ENCODE measurements at regions not wholly inside any gene's neighbourhood (a gene's known extent, or its start where the extent isn't known, plus 50 kb on each side); places are given as distances from the start of the nearest gene placed in this dataset.

- no peak for DNase-seq
These were observed 378.1 kb downstream of the PDGFC start for GRCh38 chr4:156593464-156593863.

- DNase-seq = no peak
These were observed 379.9 kb downstream of the PDGFC start for GRCh38 chr4:156591679-156592078.

GRCh38 chr4:156584100-156584499 lies 387.5 kb downstream of the PDGFC start:
- no peak for DNase-seq

- DNase-seq = no peak
These were observed 388.3 kb downstream of the PDGFC start for GRCh38 chr4:156583265-156583664.

- DNase-seq = no peak
These were observed 390.1 kb downstream of the PDGFC start for GRCh38 chr4:156581282-156582063.

GRCh38 chr4:156578713-156579112 lies 392.9 kb downstream of the PDGFC start:
- no peak for DNase-seq

GRCh38 chr4:156578005-156578404 lies 393.6 kb downstream of the PDGFC start:
- no peak for DNase-seq

- no peak for DNase-seq
These were observed 394.7 kb downstream of the PDGFC start for GRCh38 chr4:156576946-156577345.

- DNase-seq = no peak
These were observed 396.0 kb downstream of the PDGFC start for GRCh38 chr4:156575430-156576073.

GRCh38 chr4:156571146-156571545 lies 400.5 kb downstream of the PDGFC start:
- DNase-seq = no peak

GRCh38 chr4:156569535-156569934 lies 402.1 kb downstream of the PDGFC start:
- no peak for DNase-seq

GRCh38 chr4:156568484-156568883 lies 403.1 kb downstream of the PDGFC start:
- no peak for DNase-seq

GRCh38 chr4:156568041-156568440 lies 403.6 kb downstream of the PDGFC start:
- no peak for DNase-seq

- DNase-seq = no peak
These were observed 410.9 kb downstream of the PDGFC start for GRCh38 chr4:156560701-156561100.

GRCh38 chr4:156559346-156559745 lies 412.3 kb downstream of the PDGFC start:
- no peak for DNase-seq

GRCh38 chr4:156558373-156559025 lies 413.1 kb downstream of the PDGFC start:
- no peak for DNase-seq

GRCh38 chr4:156557920-156558319 lies 413.7 kb downstream of the PDGFC start:
- DNase-seq = no peak

- DNase-seq = no peak
These were observed 415.3 kb downstream of the PDGFC start for GRCh38 chr4:156556336-156556735.

GRCh38 chr4:156553659-156554058 lies 417.9 kb downstream of the PDGFC start:
- DNase-seq = no peak

- no peak for DNase-seq
These were observed 423.7 kb downstream of the PDGFC start for GRCh38 chr4:156547891-156548290.

- DNase-seq = no peak
These were observed 424.2 kb downstream of the PDGFC start for GRCh38 chr4:156547439-156547838.

- DNase-seq = no peak
These were observed 426.4 kb downstream of the PDGFC start for GRCh38 chr4:156545003-156545785.

- no peak for DNase-seq
These were observed 432.2 kb downstream of the PDGFC start for GRCh38 chr4:156539376-156539775.
